Esophagus squamous epithelium (tissue), 5 donors: ENCODE measurements at regions not wholly inside any gene's neighbourhood (a gene's known extent, or its start where the extent isn't known, plus 50 kb on each side); places are given as distances from the start of the nearest gene placed in this dataset.

Experiments used
- DNase-seq: peaks from one replicate; lab custom pipeline; 2025; lab: John Stamatoyannopoulos, UW
- H3K27ac ChIP-seq, 4 donors: fragments of 200-600 bp; sonication (generic); one replicate each; pipeline ENCODE4 v1.5.1; 2016 to 2019; ENCODE audit warnings: mild to moderate bottlenecking in 1 of 4
- H3K27me3 ChIP-seq, 4 donors: fragments of 200-600 bp; sonication (generic); 1 replicate in 3 of 4; 2 replicates in 1 of 4; pipeline versions ENCODE4 v1.5.1 to v1.6.0; 2017 to 2021; ENCODE audit warnings: antibody characterized with exemption in 1 of 4
- H3K36me3 ChIP-seq, 3 donors: fragments of 200-600 bp; sonication (generic); one replicate each; pipeline ENCODE4 v1.5.1; 2016 to 2019
- H3K4me1 ChIP-seq, 3 donors: fragments of 200-600 bp; sonication (generic); one replicate each; pipeline ENCODE4 v1.5.1; 2017 to 2019
- H3K4me3 ChIP-seq, 4 donors: fragments of 200-600 bp; sonication (generic); 1 replicate in 3 of 4; 2 replicates in 1 of 4; pipeline ENCODE4 v1.5.1; 2016 to 2019; ENCODE audit warnings: mild to moderate bottlenecking in 2 of 4, moderate library complexity in 1 of 4
- H3K9me3 ChIP-seq, 3 donors: fragments of 200-600 bp; sonication (generic); one replicate each; pipeline ENCODE4 v1.5.1; 2016 to 2019
- CTCF ChIP-seq, 6 experiments: fragments of 450-650 bp in 4 of 6; fragments of 200-600 bp in 2 of 6; sonication (generic) in 2 of 6; IDR thresholded peaks; one replicate each; pipeline ENCODE4 v1.5.1; 2016 to 2019; ENCODE audit warnings: antibody characterized with exemption in 6 of 6, mild to moderate bottlenecking in 4 of 6, moderate library complexity in 4 of 6
- POLR2A ChIP-seq, 4 donors: fragments of 450-650 bp; IDR thresholded peaks; one replicate each; pipeline ENCODE4 v1.6.1; 2017; ENCODE audit warnings: antibody characterized with exemption in 4 of 4, mild to moderate bottlenecking in 4 of 4, moderate library complexity in 3 of 4
- WGBS, 2 donors: methylation state at CpG; one replicate each; pipeline ENCODE4 v1.1.5; 2018; 5-methylcytosine and 5-hydroxymethylcytosine counted together
- intact Hi-C: fragments of 100-400 bp; cut with DNase I; formaldehyde crosslinking; loops from one replicate; pipeline ENCODE4 v1.15.0; 2022
- donor health status: DM: yes; HTN: yes; CAD: no.

DNA sequence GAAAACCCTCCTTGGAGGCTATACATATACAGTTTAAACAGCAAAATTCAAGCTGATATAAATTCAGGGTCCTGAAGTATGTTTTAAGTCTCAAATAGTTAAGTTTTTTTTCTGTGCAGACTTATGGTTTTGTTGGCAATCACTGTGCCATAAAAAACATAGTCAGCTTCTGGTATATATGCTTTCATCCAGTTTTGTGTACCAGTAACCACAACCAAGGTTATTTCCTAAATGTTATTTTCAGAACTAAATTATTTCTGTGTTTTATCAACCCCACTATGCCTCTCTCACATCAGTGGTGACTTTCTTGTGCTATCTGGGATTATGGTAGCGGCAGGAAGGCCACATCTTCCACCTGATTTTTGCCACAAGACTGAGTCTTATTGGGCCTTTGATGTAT, 107.7 kb upstream of the SMARCA2 start:
- no peaks in the 10 kb centered on the region for H3K27me3 ChIP-seq
- DNase-seq = no peak
- peaks cover 0 to 17% (median 10%) of the 10 kb centered on the region in 3 donors for H3K9me3 ChIP-seq
- TF ChIP-seq POLR2A (IDR thresholded peaks at IDR 0.05) (no peak), CTCF (IDR thresholded peaks at IDR 0.05) (no peak)
- no peak overlapping the region for H3K27ac ChIP-seq
- 87 to 91% methylated on average over 1 of the region's 1 CpG for WGBS, 2 donors
- no peaks in the 10 kb centered on the region for H3K4me1 ChIP-seq
- H3K36me3 ChIP-seq = no peaks in the 10 kb centered on the region
- intact Hi-C loops = no loop called here
- H3K4me3 ChIP-seq = no peak overlapping the region

DNA sequence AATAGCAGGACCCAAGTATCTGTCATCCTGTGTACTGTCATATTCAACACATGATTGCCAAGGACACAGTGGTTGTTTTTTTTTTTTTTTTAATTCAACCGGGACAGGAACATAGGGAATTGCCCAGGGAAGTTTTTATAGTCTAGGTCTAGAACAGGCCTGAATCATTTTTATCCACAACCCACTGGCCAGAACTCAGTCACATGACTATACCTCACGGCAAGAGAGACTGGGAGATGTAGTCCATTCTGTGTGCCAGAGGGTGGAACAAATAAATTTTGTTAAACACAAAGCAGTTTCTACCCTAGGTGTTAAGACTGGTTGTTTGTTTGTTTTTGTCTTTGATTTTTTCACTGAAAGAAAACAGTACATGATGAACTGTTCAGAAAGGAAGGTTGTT, 105.8 kb upstream of the SMARCA2 start:
- no peak for DNase-seq
- intact Hi-C loops = no loop called here
- H3K27me3 ChIP-seq = no peaks in the 10 kb centered on the region

DNA sequence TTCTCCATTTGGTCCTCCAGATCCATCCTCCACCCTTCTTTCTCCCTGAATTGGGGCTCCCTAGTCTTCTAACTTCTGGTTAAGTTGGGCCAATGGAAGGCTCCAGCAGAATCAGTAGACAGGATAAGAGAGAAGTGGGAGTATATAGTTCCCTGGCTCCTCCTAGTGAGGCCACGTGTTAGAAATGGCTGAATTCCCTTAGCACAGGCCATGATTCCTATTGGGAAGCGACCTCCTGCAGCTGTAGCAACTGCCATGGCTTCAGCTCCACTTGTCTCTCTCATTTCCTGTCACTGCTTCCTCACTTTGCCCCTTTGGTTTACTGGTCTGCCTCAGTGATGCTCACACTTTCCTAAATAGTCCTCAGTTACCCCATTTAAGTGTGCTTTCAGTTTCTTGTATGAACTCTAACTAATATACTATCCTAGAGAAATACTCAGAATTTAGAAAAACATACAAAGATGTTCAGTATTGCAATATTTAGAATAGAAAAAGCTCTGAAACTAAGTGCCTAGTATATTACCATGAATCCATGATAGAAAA, 104.8 kb upstream of the SMARCA2 start:
- no peaks in the 10 kb centered on the region for H3K4me1 ChIP-seq
- no peaks in the 10 kb centered on the region for H3K27me3 ChIP-seq
- H3K4me3 ChIP-seq = no peak overlapping the region
- no peaks in the 10 kb centered on the region for H3K9me3 ChIP-seq
- no peaks in the 10 kb centered on the region for H3K36me3 ChIP-seq
- intact Hi-C loops = no loop called here
- no peak overlapping the region for H3K27ac ChIP-seq
- WGBS, 2 donors = 56 to 78% methylated on average over 2 of the region's 2 CpGs
- no peak for DNase-seq
- TF ChIP-seq POLR2A (IDR thresholded peaks at IDR 0.05) (no peak), CTCF (IDR thresholded peaks at IDR 0.05) (no peak)

More for the DNA sequence above, 105.8 kb upstream of the SMARCA2 start:
- TF ChIP-seq CTCF (IDR thresholded peaks at IDR 0.05) = no peak
- no peak for TF ChIP-seq POLR2A (IDR thresholded peaks at IDR 0.05)
- H3K4me1 ChIP-seq = no peaks in the 10 kb centered on the region
- H3K36me3 ChIP-seq = no peaks in the 10 kb centered on the region
- H3K4me3 ChIP-seq = no peak overlapping the region
- 24 to 50% methylated on average over 1 to 2 of the region's 2 CpGs for WGBS, 2 donors
- no peak overlapping the region for H3K27ac ChIP-seq
- H3K9me3 ChIP-seq = peaks cover 0 to 2% (median 0%) of the 10 kb centered on the region in 3 donors

DNA sequence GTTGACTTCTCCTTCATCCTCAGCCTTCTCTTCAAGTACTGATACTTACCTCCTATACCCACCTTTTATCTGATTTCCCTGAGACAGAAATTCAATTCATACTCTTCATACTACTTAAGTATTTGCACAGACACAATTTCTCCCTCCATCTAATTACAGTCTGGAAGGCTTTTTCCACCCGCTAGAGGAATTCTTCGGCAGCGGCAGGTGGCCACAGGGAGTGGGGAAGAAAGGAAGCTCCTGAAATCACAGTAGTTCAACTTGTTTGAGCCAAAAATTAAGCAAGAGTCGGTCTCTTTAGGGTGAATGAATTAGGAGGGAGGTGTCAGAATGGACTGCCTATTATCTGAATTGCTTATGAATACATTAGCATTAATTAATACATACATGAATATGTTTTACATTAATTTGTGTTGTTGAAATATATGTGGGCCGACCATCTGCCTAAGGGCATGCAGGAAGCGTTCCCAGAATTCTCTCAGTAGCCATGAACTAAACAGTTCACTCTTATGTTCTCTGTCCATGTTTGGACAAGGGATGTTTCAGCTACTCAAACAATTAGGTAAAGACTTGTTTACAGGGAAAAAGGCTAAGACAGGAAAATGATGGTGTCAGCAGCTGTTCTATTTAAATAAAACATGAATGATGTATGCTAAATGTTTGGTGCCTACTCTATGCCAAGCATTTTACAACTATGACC, 101.4 kb upstream of the SMARCA2 start:
- Histone ChIP-seq H3K4me1 (peaks cover 0 to 4% (median 0%) of the 10 kb centered on the region in 3 donors), H3K27ac (no peak overlapping the region), H3K27me3 (peaks cover 0 to 18% (median 0%) of the 10 kb centered on the region in 4 donors), H3K9me3 (no peaks in the 10 kb centered on the region), H3K4me3 (no peak overlapping the region), H3K36me3 (no peaks in the 10 kb centered on the region)
- DNase-seq = no peak
- intact Hi-C loops = no loop called here
- WGBS, 2 donors = 76 to 77% methylated on average over 6 of the region's 6 CpGs
- no peak for TF ChIP-seq POLR2A (IDR thresholded peaks at IDR 0.05)
- no peak for TF ChIP-seq CTCF (IDR thresholded peaks at IDR 0.05)

DNA sequence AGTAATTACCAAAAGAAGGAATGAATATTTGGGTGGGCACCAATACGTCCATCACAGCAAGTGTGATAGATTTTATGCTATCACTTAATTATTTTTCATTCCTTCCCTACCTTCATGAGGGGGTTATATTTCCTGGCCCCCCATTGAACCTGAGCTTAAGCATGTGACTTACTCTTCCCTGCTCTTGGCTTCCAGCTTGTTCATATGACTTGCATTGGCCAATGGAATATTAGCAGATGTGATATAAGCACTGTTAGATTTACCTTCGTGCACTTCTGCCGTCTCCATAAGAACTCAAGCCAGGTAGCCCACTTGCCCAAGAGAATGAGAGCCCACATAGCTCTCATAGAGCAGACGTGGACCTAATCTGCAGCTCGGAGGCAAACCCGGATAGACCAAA, 99.1 kb upstream of the SMARCA2 start:
- no peak for DNase-seq
- no peak overlapping the region for H3K27ac ChIP-seq
- peak overlapping the region in 1 of 4 donors; percentile 19 for H3K4me3 ChIP-seq
- H3K27me3 ChIP-seq = peaks cover 0 to 25% (median 0%) of the 10 kb centered on the region in 4 donors
- intact Hi-C loops = no loop called here
- 83 to 93% methylated on average over 4 to 6 of the region's 6 CpGs for WGBS, 2 donors
- no peak for TF ChIP-seq POLR2A (IDR thresholded peaks at IDR 0.05)
- TF ChIP-seq CTCF (IDR thresholded peaks at IDR 0.05) = no peak
- H3K9me3 ChIP-seq = no peaks in the 10 kb centered on the region
- no peaks in the 10 kb centered on the region for H3K36me3 ChIP-seq
- H3K4me1 ChIP-seq = peaks cover 0 to 4% (median 0%) of the 10 kb centered on the region in 3 donors
